ENCODE measurements at regions not wholly inside any gene's neighbourhood (a gene's known extent, or its start where the extent isn't known, plus 50 kb on each side); places are given as distances from the start of the nearest gene placed in this dataset.

GRCh38 chrX:86910027-86910426 lies 607.6 kb upstream of the KLHL4 start:
- Histone ChIP-seq H3K23me2 (ENCODE audit: insufficient read length, low read depth, low read length, poor library complexity, severe bottlenecking) (no peaks in the 10 kb centered on the region), H4K8ac (replicated peaks; ENCODE audit: insufficient read length, low read depth, low read length) (no peak overlapping the region), H3K4ac (ENCODE audit: low read depth, low read length) (no peak overlapping the region), H4K20me1 (ENCODE audit: control insufficient read depth, insufficient read depth, insufficient read length) (no peaks in the 10 kb centered on the region), H3K79me1 (ENCODE audit: insufficient read depth, low read depth, low read length, poor library complexity, severe bottlenecking) (no peaks in the 10 kb centered on the region), H3T11ph (ENCODE audit: low read length) (no peak overlapping the region), H2AFZ (ENCODE audit: low read length) (no peak overlapping the region), H3K14ac (ENCODE audit: insufficient read depth, low read length) (no peak overlapping the region), H2BK15ac (ENCODE audit: low read depth, low read length) (no peak overlapping the region), H3K79me2 (ENCODE audit: insufficient read depth, low read length) (no peaks in the 10 kb centered on the region), H2BK5ac (ENCODE audit: insufficient read length, low read length) (no peak overlapping the region), H3K27me3 (ENCODE audit: insufficient read depth, low read length) (no peaks in the 10 kb centered on the region), H4K5ac (ENCODE audit: insufficient read length, low read depth, low read length) (no peak overlapping the region), H3K4me1 (ENCODE audit: insufficient read depth, low read length) (no peaks in the 10 kb centered on the region), H3K4me2 (ENCODE audit: insufficient read depth, insufficient read length, low read length) (no peak overlapping the region), H4K91ac (ENCODE audit: insufficient read length, low read depth, low read length) (no peak overlapping the region), H2BK120ac (ENCODE audit: low read depth, low read length, poor library complexity, severe bottlenecking) (no peak overlapping the region), H3K56ac (ENCODE audit: insufficient read length, low read depth, low read length) (no peak overlapping the region), H2BK12ac (ENCODE audit: insufficient read length, low read depth, low read length) (no peak overlapping the region), H2AK5ac (ENCODE audit: insufficient read length, low read length) (no peak overlapping the region), H3K18ac (ENCODE audit: insufficient read length, low read depth, low read length) (no peak overlapping the region), H3K9me3 (ENCODE audit: control insufficient read depth, low read depth, low read length) (no peaks in the 10 kb centered on the region), H3K27ac (ENCODE audit: insufficient read length, low read depth, low read length) (no peak overlapping the region), H3K23ac (ENCODE audit: insufficient read length, low read depth, low read length) (no peak overlapping the region), H2BK20ac (ENCODE audit: low read depth, low read length, poor library complexity, severe bottlenecking) (no peak overlapping the region), H3K9ac (ENCODE audit: extremely low read depth, insufficient read length, low read length) (no peak overlapping the region)
- no peak for DNase-seq
- Mint-ChIP-seq H3K36me3 (ENCODE audit: insufficient read depth in 1 of 3, low read depth in 3 of 3) (no peaks in the 10 kb centered on the region), H3K27me3 (ENCODE audit: low read depth) (no peaks in the 10 kb centered on the region), H3K4me1 (0 out of 4 replicates have a peak, but pooled peaks cover 0 to 2% of the 10 kb centered on the region in 2 experiments), H3K27ac (no peak overlapping the region), H3K4me3 (no peak overlapping the region), H3K9me3 (peaks cover 0 to 6% of the 10 kb centered on the region in 2 experiments; a peak in 1 of 5 replicates)
- no CpG with 5 or more reads among the region's 2 CpGs for WGBS (ENCODE audit: extremely low coverage, insufficient read length, low lambda C conversion rate)
- no peak for TF ChIP-seq CTCF (conservative IDR thresholded peaks at IDR 0.05)

All from H9 (cell line).